HCT116 (cell line): ENCODE measurements at regions not wholly inside any gene's neighbourhood (a gene's known extent, or its start where the extent isn't known, plus 50 kb on each side); places are given as distances from the start of the nearest gene placed in this dataset.
A peak's percentile ranks its signal among the peaks of the same experiment; 100 is the strongest.

Source experiments
- ATAC-seq: fragments of 200-7000 bp; cut with Tn5 transposase; 2 replicates; pipeline ENCODE4 v1.9.1; 2020; ENCODE audit warnings: mild to moderate bottlenecking, moderate library complexity
- BruUV-seq: library from RNA; stranded (reverse); fragments of 400-500 nt; replicated peaks from 2 replicates; lab custom pipeline; 2021; lab: Mats Ljungman, UMichigan
- CTCF ChIA-PET: fragments of 300-600 bp; sonication (Branson Sonifier 250); formaldehyde crosslinking; loops from one replicate; lab custom pipeline; 2021; ENCODE audit warnings: antibody characterized with exemption; lab: Charles Lee
- POLR2A ChIA-PET: fragments of 300-600, 350-600 bp; sonication (Branson Sonifier 250); formaldehyde crosslinking; loops from one replicate; lab custom pipeline; 2021; ENCODE audit warnings: antibody characterized with exemption; lab: Charles Lee
- RAD21 ChIA-PET, 2 experiments: fragments of 300-600 bp; sonication (Branson Sonifier 250); formaldehyde crosslinking; loops; one replicate each; lab custom pipeline; 2023; ENCODE audit warnings: low total read pairs in 2 of 2; ENCODE audit not compliant: uncharacterized antibody in 2 of 2, unreplicated experiment in 2 of 2, low non-redundant PET in 1 of 2; lab: Charles Lee
- DNase-seq: peaks from one replicate; pipeline ENCODE4 v3.0.0-alpha.2; 2010; ENCODE audit warnings: low read depth, low spot score
- H2AFZ ChIP-seq: fragments of 200-600 bp; shearing (Covaris generic), sonication (generic); 2 replicates; pipeline ENCODE4 v1.6.1; 2017; ENCODE audit warnings: low read depth, mixed run types, mixed read lengths, antibody characterized with exemption, low read length; ENCODE audit not compliant: poor library complexity, severe bottlenecking
- H3K27ac ChIP-seq: 2 replicates; pipeline ENCODE4 v1.5.1; 2012; ENCODE audit warnings: low read depth, low read length
- H3K27me3 ChIP-seq: fragments of 200-600 bp; sonication (generic); 2 replicates; pipeline ENCODE4 v1.6.1; 2016; ENCODE audit warnings: mixed run types, low read length, mixed read lengths; ENCODE audit not compliant: insufficient read depth
- H3K36me3 ChIP-seq, 2 experiments: fragments of 200-500 bp in 1 of 2; fragments of 200-600 bp in 1 of 2; sonication (Bioruptor generic) in 1 of 2; sonication (generic) in 1 of 2; 2 replicates each; pipeline versions ENCODE4 v1.5.1 to v1.6.1; 2014 to 2016; ENCODE audit warnings: low read length in 2 of 2, inconsistent platforms in 1 of 2, mixed read lengths in 1 of 2, mixed run types in 1 of 2; ENCODE audit not compliant: insufficient read depth in 2 of 2, control insufficient read depth in 1 of 2
- H3K4me1 ChIP-seq, 2 experiments: fragments of 200-600 bp in 1 of 2; sonication (generic) in 1 of 2; 2 replicates each; pipeline versions ENCODE4 v1.5.1 to v1.6.1; 2012 to 2017; ENCODE audit warnings: low read length in 2 of 2, inconsistent platforms in 1 of 2, mild to moderate bottlenecking in 1 of 2, mixed read lengths in 1 of 2, mixed run types in 1 of 2, moderate library complexity in 1 of 2; ENCODE audit not compliant: insufficient read depth in 2 of 2, control insufficient read depth in 1 of 2
- H3K4me2 ChIP-seq: fragments of 200-600 bp; sonication (generic); 2 replicates; pipeline ENCODE4 v1.6.1; 2017; ENCODE audit warnings: mixed run types, low read length, mixed read lengths
- H3K4me3 ChIP-seq, 2 experiments: fragments of 200-600 bp in 1 of 2; sonication (generic) in 1 of 2; replicated peaks in 1 of 2; 2 replicates each; pipeline ENCODE4 v1.5.1; 2011 to 2016; ENCODE audit warnings: low read length in 2 of 2, control low read depth in 1 of 2, low read depth in 1 of 2, mild to moderate bottlenecking in 1 of 2, mixed read lengths in 1 of 2, mixed run types in 1 of 2
- H3K79me2 ChIP-seq: fragments of 200-600 bp; sonication (generic); 2 replicates; pipeline ENCODE4 v1.6.1; 2017; ENCODE audit warnings: mild to moderate bottlenecking, mixed run types, low read length, moderate library complexity, mixed read lengths; ENCODE audit not compliant: insufficient read depth
- H3K9ac ChIP-seq: fragments of 200-600 bp; sonication (generic); 2 replicates; pipeline ENCODE4 v1.6.1; 2016; ENCODE audit warnings: low read length, mixed read lengths
- H3K9me2 ChIP-seq: fragments of 200-600 bp; sonication (generic), shearing (Covaris generic); 2 replicates; pipeline ENCODE4 v1.6.1; 2017; ENCODE audit warnings: mixed run types, mild to moderate bottlenecking, moderate library complexity; ENCODE audit not compliant: insufficient read depth
- H3K9me3 ChIP-seq, 2 experiments: fragments of 200-500 bp in 1 of 2; fragments of 200-600 bp in 1 of 2; sonication (Bioruptor generic) in 1 of 2; sonication (generic) in 1 of 2; 2 replicates each; pipeline ENCODE4 v1.6.1; 2014 to 2017; ENCODE audit warnings: low read length in 2 of 2, mixed read lengths in 2 of 2, inconsistent platforms in 1 of 2, low read depth in 1 of 2, mild to moderate bottlenecking in 1 of 2, mixed run types in 1 of 2, moderate library complexity in 1 of 2; ENCODE audit not compliant: control insufficient read depth in 1 of 2, insufficient read depth in 1 of 2
- H4K20me1 ChIP-seq: fragments of 200-600 bp; sonication (generic), shearing (Covaris generic); 2 replicates; pipeline ENCODE4 v1.6.1; 2017; ENCODE audit warnings: mixed run types, mild to moderate bottlenecking, moderate library complexity; ENCODE audit not compliant: insufficient read depth
- ATF3 ChIP-seq: IDR thresholded peaks from 2 replicates; pipeline ENCODE4 v1.6.1; 2012
- CBX3 ChIP-seq: IDR thresholded peaks from 2 replicates; pipeline ENCODE4 v1.6.1; 2012; ENCODE audit warnings: low read depth
- CEBPB ChIP-seq: IDR thresholded peaks from 2 replicates; pipeline ENCODE4 v1.6.1; 2012; ENCODE audit warnings: low read depth
- EZH2 ChIP-seq: fragments of 200-600 bp; sonication (generic); IDR thresholded peaks from 2 replicates; pipeline ENCODE4 v1.6.1; 2017; ENCODE audit warnings: antibody characterized with exemption, mixed run types
- EZH2phosphoT487 ChIP-seq: fragments of 200-600 bp; IDR thresholded peaks from 2 replicates; pipeline ENCODE4 v1.6.1; 2018; ENCODE audit warnings: antibody characterized with exemption, borderline replicate concordance
- MAX ChIP-seq: IDR thresholded peaks from 2 replicates; pipeline ENCODE4 v1.6.1; 2012
- POLR2A ChIP-seq: IDR thresholded peaks from 2 replicates; pipeline ENCODE4 v1.7.0; 2011; ENCODE audit warnings: borderline replicate concordance; ENCODE audit not compliant: insufficient read depth, insufficient read length; ENCODE audit errors: extremely low read depth
- POLR2AphosphoS5 ChIP-seq: IDR thresholded peaks from 2 replicates; pipeline ENCODE4 v1.6.1; 2011; ENCODE audit warnings: mild to moderate bottlenecking, low read depth, low read length, moderate library complexity
- SIN3A ChIP-seq: IDR thresholded peaks from 2 replicates; pipeline ENCODE4 v1.6.1; 2012; ENCODE audit warnings: low read depth
- SP1 ChIP-seq: IDR thresholded peaks from 2 replicates; pipeline ENCODE4 v1.6.1; 2012; ENCODE audit warnings: low read depth
- SRF ChIP-seq: IDR thresholded peaks from 2 replicates; pipeline ENCODE4 v1.6.1; 2012; ENCODE audit warnings: low read depth
- TCF7L2 ChIP-seq: IDR thresholded peaks from 2 replicates; pipeline ENCODE4 v1.7.0; 2011; ENCODE audit warnings: borderline replicate concordance, inconsistent platforms; ENCODE audit not compliant: insufficient read depth, insufficient read length; ENCODE audit errors: extremely low read depth
- YY1 ChIP-seq: IDR thresholded peaks from 2 replicates; pipeline ENCODE4 v1.6.1; 2011; ENCODE audit warnings: low read length, low read depth, moderate library complexity, mild to moderate bottlenecking; ENCODE audit not compliant: insufficient replicate concordance; ENCODE audit errors: extremely low read depth
- ZFX ChIP-seq: fragments of 450-650 bp; IDR thresholded peaks from 2 replicates; pipeline ENCODE4 v1.6.1; 2017
- ZNF274 ChIP-seq: fragments of 200-500 bp; sonication (Bioruptor generic); IDR thresholded peaks from 2 replicates; pipeline ENCODE4 v1.6.1; 2014; ENCODE audit warnings: mild to moderate bottlenecking, low read depth, low read length, inconsistent platforms
- intact Hi-C: fragments of 100-400 bp; cut with micrococcal nuclease; formaldehyde crosslinking; loops from 2 replicates; pipeline ENCODE4 v1.10.0; 2022

GRCh38 chr15:31214158-31214863 is 112.3 kb upstream of the KLF13 start:
- Histone ChIP-seq H3K4me1 (peaks cover 9 to 19% of the 10 kb centered on the region in 2 experiments; a peak in 3 of 4 replicates), H2AFZ (no peak overlapping the region), H3K4me3 (no peak overlapping the region), H3K36me3 (no peaks in the 10 kb centered on the region), H3K4me2 (no peak overlapping the region), H3K9me2 (no peaks in the 10 kb centered on the region), H4K20me1 (no peaks in the 10 kb centered on the region), H3K27ac (no peak overlapping the region), H3K27me3 (no peaks in the 10 kb centered on the region), H3K9me3 (no peaks in the 10 kb centered on the region), H3K9ac (no peak overlapping the region)
- ChIA-PET CTCF (interaction anchor here (0.7 to 3.4 kb wide), 4 partner anchors 219 to 276 kb away, joined by 3 to 30 read pairs (median 7); no protein-coding TSS in a partner anchor), POLR2A (no interaction called here), RAD21 (interaction anchor here (1.1 to 2.0 kb wide), 2 partner anchors 221 to 274 kb away, joined by 5 to 8 read pairs; no protein-coding TSS in a partner anchor)
- no peak for DNase-seq
- TSS peak; percentile 28 for BruUV-seq
- no peak for TF ChIP-seq CEBPB
- TF ChIP-seq TCF7L2 = no peak
- no peak for TF ChIP-seq SRF
- no peak for TF ChIP-seq EZH2phosphoT487
- TF ChIP-seq SP1 = no peak
- no peak for TF ChIP-seq YY1
- no peak for TF ChIP-seq MAX
- no peak for TF ChIP-seq ZNF274
- no peak for TF ChIP-seq ATF3
- no peak for TF ChIP-seq EZH2
- TF ChIP-seq ZFX = no peak
- no peak for TF ChIP-seq CBX3
- no peak for TF ChIP-seq POLR2AphosphoS5
- TF ChIP-seq POLR2A = no peak
- no peak for TF ChIP-seq SIN3A
- TF ChIP-seq, all 23 proteins: peak for 0
- intact Hi-C loops = loop anchor here (10.0 kb wide), 1 partner anchor 220 kb away; no protein-coding TSS in a partner anchor
- ATAC-seq = no peak
- H3K79me2 ChIP-seq = no peaks in the 10 kb centered on the region
